IMR-90 (cell line): ENCODE measurements at regions not wholly inside any gene's neighbourhood (a gene's known extent, or its start where the extent isn't known, plus 50 kb on each side); places are given as distances from the start of the nearest gene placed in this dataset.

Source experiments
- ATAC-seq: fragments of 200-7000 bp; cut with Tn5 transposase; 2 replicates; pipeline ENCODE4 v1.9.1; 2020; ENCODE audit warnings: low read depth, mild to moderate bottlenecking, moderate library complexity
- BruUV-seq: library from RNA; stranded (reverse); fragments of 400-500 nt; replicated peaks from 2 replicates; lab custom pipeline; 2021; lab: Mats Ljungman, UMichigan
- CTCF ChIA-PET: fragments of 300-600 bp; formaldehyde crosslinking; extraction: SDS; loops from one replicate; lab custom pipeline; 2021; ENCODE audit warnings: antibody characterized with exemption; lab: Yijun Ruan, JAX
- POLR2A ChIA-PET: fragments of 300-600 bp; sonication (Branson Sonifier 250); formaldehyde crosslinking; loops from one replicate; lab custom pipeline; 2022; ENCODE audit warnings: antibody characterized with exemption; ENCODE audit not compliant: unreplicated experiment; lab: Charles Lee
- DNase-seq: peaks from one replicate; pipeline ENCODE4 v3.0.0; 2013
- H2AFZ ChIP-seq: replicated peaks from 2 replicates; pipeline ENCODE3; 2013; ENCODE audit warnings: low read length, mild to moderate bottlenecking; ENCODE audit not compliant: poor library complexity
- H2AK5ac ChIP-seq: 2 replicates; pipeline ENCODE4 v1.6.1; 2013; ENCODE audit warnings: low read depth, low read length, inconsistent platforms
- H2AK9ac ChIP-seq: replicated peaks from 2 replicates; pipeline ENCODE3; 2013; ENCODE audit warnings: mild to moderate bottlenecking, low read depth, low read length, moderate library complexity; ENCODE audit not compliant: poor library complexity
- H2BK120ac ChIP-seq: 2 replicates; pipeline ENCODE4 v1.6.1; 2013; ENCODE audit warnings: low read depth, low read length, inconsistent platforms
- H2BK15ac ChIP-seq: 3 replicates; pipeline ENCODE4 v1.6.1; 2013; ENCODE audit warnings: low read depth, low read length, inconsistent platforms
- H2BK20ac ChIP-seq: 2 replicates; pipeline ENCODE4 v1.6.1; 2013; ENCODE audit warnings: low read depth, mild to moderate bottlenecking, inconsistent platforms, low read length, moderate library complexity
- H2BK5ac ChIP-seq: 2 replicates; pipeline ENCODE4 v1.6.1; 2013; ENCODE audit warnings: mild to moderate bottlenecking, low read depth, low read length, inconsistent platforms; ENCODE audit not compliant: poor library complexity, severe bottlenecking
- H3K14ac ChIP-seq: replicated peaks from 2 replicates; pipeline ENCODE4 v1.6.1; 2013; ENCODE audit warnings: low read depth, low read length, inconsistent platforms
- H3K18ac ChIP-seq: 2 replicates; pipeline ENCODE4 v1.6.1; 2013; ENCODE audit warnings: low read depth, low read length, control low read depth
- H3K23ac ChIP-seq: 2 replicates; pipeline ENCODE4 v1.6.1; 2013; ENCODE audit warnings: low read depth, low read length, inconsistent platforms
- H3K27ac ChIP-seq: 2 replicates; pipeline ENCODE4 v1.5.1; 2013; ENCODE audit warnings: mild to moderate bottlenecking, control low read depth, low read length; ENCODE audit not compliant: insufficient read depth
- H3K27me3 ChIP-seq: 2 replicates; pipeline ENCODE4 v1.6.1; 2013; ENCODE audit warnings: low read length; ENCODE audit not compliant: control insufficient read depth, insufficient read depth
- H3K36me3 ChIP-seq: 2 replicates; pipeline ENCODE4 v1.6.1; 2013; ENCODE audit warnings: low read length, mixed read lengths; ENCODE audit not compliant: control insufficient read depth, insufficient read depth
- H3K4ac ChIP-seq: 2 replicates; pipeline ENCODE4 v1.6.1; 2013; ENCODE audit warnings: low read depth, low read length, inconsistent platforms
- H3K4me1 ChIP-seq: 2 replicates; pipeline ENCODE4 v1.6.1; 2013; ENCODE audit warnings: low read length, mixed read lengths; ENCODE audit not compliant: control insufficient read depth, insufficient read depth
- H3K4me2 ChIP-seq: 2 replicates; pipeline ENCODE4 v1.6.1; 2013; ENCODE audit warnings: low read depth, mild to moderate bottlenecking, control low read depth, low read length, moderate library complexity
- H3K4me3 ChIP-seq: 2 replicates; pipeline ENCODE4 v1.5.1; 2013; ENCODE audit warnings: low read depth, mild to moderate bottlenecking, control low read depth, low read length, moderate library complexity; ENCODE audit not compliant: insufficient read depth
- H3K56ac ChIP-seq: 2 replicates; pipeline ENCODE4 v1.6.1; 2013; ENCODE audit warnings: low read length, inconsistent platforms; ENCODE audit not compliant: insufficient read depth; ENCODE audit errors: extremely low read depth
- H3K79me1 ChIP-seq, 2 experiments: 2 replicates each; pipeline ENCODE4 v1.6.1; 2013; ENCODE audit warnings: low read length in 2 of 2, inconsistent platforms in 1 of 2, low read depth in 1 of 2
- H3K9ac ChIP-seq: 2 replicates; pipeline ENCODE4 v1.6.1; 2013; ENCODE audit warnings: low read depth, low read length, control low read depth
- H3K9me1 ChIP-seq: 2 replicates; pipeline ENCODE4 v1.6.1; 2013; ENCODE audit warnings: low read length, inconsistent platforms; ENCODE audit not compliant: insufficient read depth
- H3K9me3 ChIP-seq: 2 replicates; pipeline ENCODE4 v1.6.1; 2013; ENCODE audit warnings: low read length; ENCODE audit not compliant: control insufficient read depth, insufficient read depth
- H4K20me1 ChIP-seq: 2 replicates; pipeline ENCODE4 v1.6.1; 2013; ENCODE audit warnings: low read length, inconsistent platforms; ENCODE audit not compliant: insufficient read depth
- H4K5ac ChIP-seq: 2 replicates; pipeline ENCODE4 v1.6.1; 2013; ENCODE audit warnings: mild to moderate bottlenecking, low read depth, low read length, control low read depth
- H4K8ac ChIP-seq, 2 experiments: 2 replicates each; pipeline ENCODE4 v1.6.1; 2013; ENCODE audit warnings: low read depth in 2 of 2, low read length in 2 of 2, control low read depth in 1 of 2, inconsistent platforms in 1 of 2
- H4K91ac ChIP-seq: 2 replicates; pipeline ENCODE4 v1.6.1; 2013; ENCODE audit warnings: low read depth, low read length, inconsistent platforms; ENCODE audit not compliant: insufficient read depth
- CEBPB ChIP-seq: IDR thresholded peaks from 2 replicates; pipeline ENCODE4 v1.6.1; 2012; ENCODE audit warnings: low read depth, low read length, improper control_type of control experiment
- SMC3 ChIP-seq: fragments of 150-350 bp; IDR thresholded peaks from 2 replicates; pipeline ENCODE4 v1.6.1; 2016; ENCODE audit warnings: low read depth, mild to moderate bottlenecking, antibody characterized with exemption, low read length, moderate library complexity
- WGBS, 2 experiments: methylation state at CpG; one replicate each; pipeline versions ENCODE4 v1.1.5 to v1.1.7; 2013; ENCODE audit warnings: missing lambda C conversion rate in 2 of 2; ENCODE audit not compliant: insufficient read length in 1 of 2; ENCODE audit errors: extremely low coverage in 2 of 2; 5-methylcytosine and 5-hydroxymethylcytosine counted together
- dilution Hi-C: fragments of 300-500 bp; cut with HindIII; formaldehyde crosslinking; loops from one replicate; pipeline ENCODE4 v1.14.3; 2018; ENCODE audit warnings: low sequenced_read_pairs; ENCODE audit not compliant: unreplicated experiment
- in situ Hi-C: fragments of 300-500 bp; cut with MboI; formaldehyde crosslinking; loops from 3 replicates; pipeline ENCODE4 v1.14.3; 2019; ENCODE audit warnings: low sequenced_read_pairs, inconsistent platforms, mixed read lengths
- intact Hi-C: fragments of 100-400 bp; cut with micrococcal nuclease; formaldehyde crosslinking; loops from 2 replicates; pipeline ENCODE4 v1.10.0; 2022

- Histone ChIP-seq H2BK20ac (no peak overlapping the region), H3K9me1 (no peaks in the 10 kb centered on the region), H3K4me1 (no peaks in the 10 kb centered on the region), H3K4me3 (no peak overlapping the region), H4K91ac (no peak overlapping the region), H2AK9ac (no peak overlapping the region), H4K5ac (no peak overlapping the region), H3K36me3 (no peaks in the 10 kb centered on the region), H2BK15ac (no peak overlapping the region), H2AK5ac (no peak overlapping the region), H3K23ac (no peak overlapping the region), H2AFZ (no peak overlapping the region), H3K9me3 (no peaks in the 10 kb centered on the region; the same call in none of the 2 replicates), H3K27me3 (peaks cover 31% of the 10 kb centered on the region), H3K14ac (no peak overlapping the region), H4K20me1 (no peaks in the 10 kb centered on the region; the same call in 1 of the 2 replicates), H2BK5ac (no peak overlapping the region), H3K79me1 (no peaks in the 10 kb centered on the region), H3K27ac (no peak overlapping the region), H3K4me2 (no peak overlapping the region), H4K8ac (no peak overlapping the region), H3K18ac (no peak overlapping the region), H3K9ac (no peak overlapping the region), H2BK120ac (no peak overlapping the region), H3K4ac (no peak overlapping the region), H3K56ac (no peak overlapping the region)
- ATAC-seq (no peak), DNase-seq (no peak)
- in situ Hi-C loops: no loop called here
- POLR2A ChIA-PET: no interaction called here
- TF ChIP-seq CEBPB (no peak), SMC3 (no peak)
- no TSS peak for BruUV-seq
- 40% methylated on average over 1 of the region's 7 CpGs; no CpG with 5 or more reads in 1 of the 2 experiments for WGBS, 2 experiments
- intact Hi-C loops: no loop called here
- dilution Hi-C loops: no loop called here
- CTCF ChIA-PET: no interaction called here
Measured at GRCh38 chrX:40476958-40477357, 103.8 kb upstream of the ATP6AP2 start.
